Astrocyte (in vitro differentiated cells and primary cell): ENCODE measurements at regions not wholly inside any gene's neighbourhood (a gene's known extent, or its start where the extent isn't known, plus 50 kb on each side); places are given as distances from the start of the nearest gene placed in this dataset.

ENCODE experiments used
- DNase-seq: peaks from one replicate; pipeline ENCODE4 v3.0.0-alpha.2; 2010; ENCODE audit warnings: low read depth
- FAIRE-seq: peaks from 2 replicates; lab custom pipeline; 2011; peaks lifted over from hg19 to GRCh38; lab: Jason Lieb, UNC
- H2AFZ ChIP-seq: 2 replicates; pipeline ENCODE4 v1.6.0; 2012; ENCODE audit warnings: low read depth, low read length, inconsistent platforms
- H3K27ac ChIP-seq: 2 replicates; pipeline ENCODE4 v1.5.1; 2011; ENCODE audit warnings: low read depth, low read length, inconsistent platforms
- H3K27me3 ChIP-seq: 2 replicates; pipeline ENCODE4 v1.6.0; 2011; ENCODE audit warnings: low read length, inconsistent platforms; ENCODE audit not compliant: insufficient read depth
- H3K36me3 ChIP-seq: 2 replicates; pipeline ENCODE4 v1.5.1; 2011; ENCODE audit warnings: low read length, inconsistent platforms; ENCODE audit not compliant: insufficient read depth
- H3K4me1 ChIP-seq: 2 replicates; pipeline ENCODE4 v1.5.1; 2011; ENCODE audit warnings: low read length, inconsistent platforms; ENCODE audit not compliant: insufficient read depth
- H3K4me2 ChIP-seq: 2 replicates; pipeline ENCODE4 v1.6.0; 2012; ENCODE audit warnings: low read length, inconsistent platforms
- H3K4me3 ChIP-seq: 2 replicates; pipeline ENCODE4 v1.5.1; 2011; ENCODE audit warnings: low read depth, mild to moderate bottlenecking, low read length, inconsistent platforms; ENCODE audit not compliant: insufficient read depth
- H3K79me2 ChIP-seq: 2 replicates; pipeline ENCODE4 v1.6.0; 2012; ENCODE audit warnings: mild to moderate bottlenecking, low read length, inconsistent platforms; ENCODE audit not compliant: insufficient read depth
- H3K9ac ChIP-seq: 2 replicates; pipeline ENCODE4 v1.6.0; 2012; ENCODE audit warnings: mild to moderate bottlenecking, low read length, inconsistent platforms
- H3K9me3 ChIP-seq: 2 replicates; pipeline ENCODE4 v1.5.1; 2012; ENCODE audit warnings: low read depth, mild to moderate bottlenecking, low read length, inconsistent platforms; ENCODE audit not compliant: insufficient read depth
- H4K20me1 ChIP-seq: 2 replicates; pipeline ENCODE4 v1.6.0; 2012; ENCODE audit warnings: low read length, inconsistent platforms; ENCODE audit not compliant: insufficient read depth
- H3K27ac Mint-ChIP-seq: one replicate; pipeline ENCODE4 v1.8.0; 2021; ENCODE audit warnings: mild to moderate bottlenecking, mixed read lengths; ENCODE audit not compliant: unreplicated experiment
- H3K27me3 Mint-ChIP-seq: one replicate; pipeline ENCODE4 v1.8.0; 2021; ENCODE audit warnings: low read depth, mixed read lengths; ENCODE audit not compliant: unreplicated experiment
- H3K36me3 Mint-ChIP-seq: one replicate; pipeline ENCODE4 v1.8.0; 2021; ENCODE audit warnings: low read depth, mixed read lengths; ENCODE audit not compliant: unreplicated experiment
- H3K4me1 Mint-ChIP-seq: one replicate; pipeline ENCODE4 v1.8.0; 2021; ENCODE audit warnings: low read depth, mixed read lengths; ENCODE audit not compliant: unreplicated experiment
- H3K4me3 Mint-ChIP-seq: one replicate; pipeline ENCODE4 v1.8.0; 2021; ENCODE audit warnings: mild to moderate bottlenecking, moderate library complexity, mixed read lengths; ENCODE audit not compliant: unreplicated experiment
- H3K9me3 Mint-ChIP-seq: one replicate; pipeline ENCODE4 v1.8.0; 2021; ENCODE audit warnings: mild to moderate bottlenecking, mixed read lengths; ENCODE audit not compliant: unreplicated experiment
- CTCF ChIP-seq: IDR thresholded peaks from 2 replicates; pipeline ENCODE4 v1.5.1; 2011; ENCODE audit warnings: low read depth, mild to moderate bottlenecking, inconsistent platforms, low read length, moderate library complexity; ENCODE audit not compliant: insufficient read depth
- EZH2 ChIP-seq: IDR thresholded peaks from 2 replicates; pipeline ENCODE4 v1.6.1; 2012; ENCODE audit warnings: mild to moderate bottlenecking, low read length, inconsistent platforms; ENCODE audit not compliant: insufficient read depth

- TF ChIP-seq EZH2 = no peak
- TF ChIP-seq CTCF = no peak
- no peaks in the 10 kb centered on the region for H3K36me3 Mint-ChIP-seq
- no peak for DNase-seq
Observed at GRCh38 chr20:19071902-19072498, 140.4 kb upstream of the SLC24A3 start.

GRCh38 chr20:19072988-19073387, 139.5 kb upstream of the SLC24A3 start:
- no peaks in the 10 kb centered on the region for H3K27me3 ChIP-seq
- H2AFZ ChIP-seq = no peak overlapping the region
- H3K9ac ChIP-seq = no peak overlapping the region
- FAIRE-seq = no peak
- Mint-ChIP-seq H3K27ac (no peak overlapping the region), H3K27me3 (peaks cover 13% of the 10 kb centered on the region), H3K9me3 (peaks cover 3% of the 10 kb centered on the region), H3K4me3 (no peak overlapping the region), H3K36me3 (no peaks in the 10 kb centered on the region), H3K4me1 (no peaks in the 10 kb centered on the region)
- H3K36me3 ChIP-seq = no peaks in the 10 kb centered on the region
- DNase-seq = no peak
- H3K4me2 ChIP-seq = no peak overlapping the region
- TF ChIP-seq CTCF = no peak
- no peak for TF ChIP-seq EZH2
- H3K79me2 ChIP-seq = no peaks in the 10 kb centered on the region
- no peak overlapping the region for H3K27ac ChIP-seq
- no peaks in the 10 kb centered on the region for H4K20me1 ChIP-seq
- no peak overlapping the region for H3K4me3 ChIP-seq
- H3K4me1 ChIP-seq = no peaks in the 10 kb centered on the region
- H3K9me3 ChIP-seq = no peaks in the 10 kb centered on the region

More at GRCh38 chr20:19071902-19072498, 140.4 kb upstream of the SLC24A3 start:
- Histone ChIP-seq H3K27ac (no peak overlapping the region), H3K4me2 (no peak overlapping the region), H4K20me1 (no peaks in the 10 kb centered on the region), H3K4me3 (no peak overlapping the region), H3K9me3 (no peaks in the 10 kb centered on the region), H3K27me3 (no peaks in the 10 kb centered on the region), H3K36me3 (no peaks in the 10 kb centered on the region), H3K79me2 (no peaks in the 10 kb centered on the region), H2AFZ (no peak overlapping the region), H3K4me1 (no peaks in the 10 kb centered on the region), H3K9ac (no peak overlapping the region)
- Mint-ChIP-seq H3K4me3 (no peak overlapping the region), H3K27ac (no peak overlapping the region), H3K27me3 (peaks cover 8% of the 10 kb centered on the region), H3K9me3 (peaks cover 3% of the 10 kb centered on the region), H3K4me1 (no peaks in the 10 kb centered on the region)
- no peak for FAIRE-seq

- Histone ChIP-seq H3K4me2 (no peak overlapping the region), H3K9me3 (no peaks in the 10 kb centered on the region), H3K4me3 (no peak overlapping the region), H3K27ac (no peak overlapping the region), H4K20me1 (no peaks in the 10 kb centered on the region), H3K4me1 (no peaks in the 10 kb centered on the region), H3K27me3 (no peaks in the 10 kb centered on the region), H2AFZ (no peak overlapping the region), H3K36me3 (no peaks in the 10 kb centered on the region), H3K79me2 (no peaks in the 10 kb centered on the region), H3K9ac (no peak overlapping the region)
- DNase-seq (no peak), FAIRE-seq (no peak)
- Mint-ChIP-seq H3K9me3 (no peaks in the 10 kb centered on the region), H3K27ac (no peak overlapping the region), H3K4me1 (no peaks in the 10 kb centered on the region), H3K27me3 (peaks cover 13% of the 10 kb centered on the region), H3K4me3 (no peak overlapping the region), H3K36me3 (no peaks in the 10 kb centered on the region)
- no peak for TF ChIP-seq EZH2
Observed at GRCh38 chr20:19073584-19074218, 138.7 kb upstream of the SLC24A3 start.
